ENCODE measurements at regions not wholly inside any gene's neighbourhood (a gene's known extent, or its start where the extent isn't known, plus 50 kb on each side); places are given as distances from the start of the nearest gene placed in this dataset.

DNA sequence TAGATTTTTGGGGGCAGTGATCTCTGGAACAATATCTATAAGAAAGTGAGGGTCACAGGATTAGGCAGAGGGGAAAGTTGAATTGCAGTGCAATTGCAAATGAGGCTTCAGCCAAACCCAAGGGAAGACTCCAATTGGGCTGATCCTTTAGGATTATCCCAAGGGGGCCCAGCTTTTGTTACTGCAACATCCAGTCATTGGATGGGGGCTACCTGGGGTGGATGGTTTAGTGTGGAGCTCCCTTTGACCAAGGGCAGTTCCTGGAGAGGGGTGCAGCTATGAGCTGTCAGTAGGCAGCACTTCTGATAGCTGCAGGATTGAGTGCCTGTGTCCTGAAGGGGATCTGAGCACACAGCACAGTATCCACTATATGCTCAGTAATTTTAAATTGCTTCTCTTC, 355.2 kb upstream of the AZI2 start:
- TF ChIP-seq, protein P1, sequence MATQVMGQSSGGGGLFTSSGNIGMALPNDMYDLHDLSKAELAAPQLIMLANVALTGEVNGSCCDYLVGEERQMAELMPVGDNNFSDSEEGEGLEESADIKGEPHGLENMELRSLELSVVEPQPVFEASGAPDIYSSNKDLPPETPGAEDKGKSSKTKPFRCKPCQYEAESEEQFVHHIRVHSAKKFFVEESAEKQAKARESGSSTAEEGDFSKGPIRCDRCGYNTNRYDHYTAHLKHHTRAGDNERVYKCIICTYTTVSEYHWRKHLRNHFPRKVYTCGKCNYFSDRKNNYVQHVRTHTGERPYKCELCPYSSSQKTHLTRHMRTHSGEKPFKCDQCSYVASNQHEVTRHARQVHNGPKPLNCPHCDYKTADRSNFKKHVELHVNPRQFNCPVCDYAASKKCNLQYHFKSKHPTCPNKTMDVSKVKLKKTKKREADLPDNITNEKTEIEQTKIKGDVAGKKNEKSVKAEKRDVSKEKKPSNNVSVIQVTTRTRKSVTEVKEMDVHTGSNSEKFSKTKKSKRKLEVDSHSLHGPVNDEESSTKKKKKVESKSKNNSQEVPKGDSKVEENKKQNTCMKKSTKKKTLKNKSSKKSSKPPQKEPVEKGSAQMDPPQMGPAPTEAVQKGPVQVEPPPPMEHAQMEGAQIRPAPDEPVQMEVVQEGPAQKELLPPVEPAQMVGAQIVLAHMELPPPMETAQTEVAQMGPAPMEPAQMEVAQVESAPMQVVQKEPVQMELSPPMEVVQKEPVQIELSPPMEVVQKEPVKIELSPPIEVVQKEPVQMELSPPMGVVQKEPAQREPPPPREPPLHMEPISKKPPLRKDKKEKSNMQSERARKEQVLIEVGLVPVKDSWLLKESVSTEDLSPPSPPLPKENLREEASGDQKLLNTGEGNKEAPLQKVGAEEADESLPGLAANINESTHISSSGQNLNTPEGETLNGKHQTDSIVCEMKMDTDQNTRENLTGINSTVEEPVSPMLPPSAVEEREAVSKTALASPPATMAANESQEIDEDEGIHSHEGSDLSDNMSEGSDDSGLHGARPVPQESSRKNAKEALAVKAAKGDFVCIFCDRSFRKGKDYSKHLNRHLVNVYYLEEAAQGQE (IDR thresholded peaks at IDR 0.05; ENCODE audit: low read depth) = no peak
- TF ChIP-seq SRF (IDR thresholded peaks at IDR 0.05; ENCODE audit: low read depth) (no peak), SIN3A (IDR thresholded peaks at IDR 0.05; ENCODE audit: low read depth) (no peak), POLR2A (IDR thresholded peaks at IDR 0.05; ENCODE audit: borderline replicate concordance, extremely low read depth, insufficient read depth, insufficient read length) (no peak)
- RAD21 ChIA-PET (ENCODE audit: low non-redundant PET in 1 of 2, low total read pairs in 2 of 2, uncharacterized antibody in 2 of 2, unreplicated experiment in 2 of 2) = no interaction called here
- CTCF ChIA-PET = interaction anchor here (1.6 kb wide), 1 partner anchor 36 kb away, joined by 4 read pairs; no protein-coding TSS in a partner anchor
- no TSS peak for BruUV-seq (replicated peaks)
- H3K9ac ChIP-seq (ENCODE audit: low read length) = no peak overlapping the region
- H3K4me1 ChIP-seq (ENCODE audit: control insufficient read depth in 1 of 2, insufficient read depth in 2 of 2, low read length in 2 of 2) = no peaks in the 10 kb centered on the region
- no peaks in the 10 kb centered on the region for H3K9me2 ChIP-seq (ENCODE audit: insufficient read depth)
- H3K27ac ChIP-seq (ENCODE audit: low read depth, low read length) = no peak overlapping the region
- DNase-seq (ENCODE audit: low read depth, low spot score) = no peak
- POLR2A ChIA-PET = no interaction called here
- H3K27me3 ChIP-seq (ENCODE audit: insufficient read depth, low read length) = no peaks in the 10 kb centered on the region
- H3K4me3 ChIP-seq (replicated peaks in 1 of 2; ENCODE audit: low read depth in 1 of 2, low read length in 2 of 2) = no peak overlapping the region
- no peak overlapping the region for H3K4me2 ChIP-seq (ENCODE audit: low read length)
- H3K36me3 ChIP-seq (ENCODE audit: control insufficient read depth in 1 of 2, insufficient read depth in 2 of 2, low read length in 2 of 2) = no peaks in the 10 kb centered on the region
- ATAC-seq = no peak
- no peaks in the 10 kb centered on the region for H3K9me3 ChIP-seq (ENCODE audit: control insufficient read depth in 1 of 2, insufficient read depth in 1 of 2, low read depth in 1 of 2, low read length in 2 of 2)
- H3K79me2 ChIP-seq (ENCODE audit: insufficient read depth, low read length) = no peaks in the 10 kb centered on the region
- H4K20me1 ChIP-seq (ENCODE audit: insufficient read depth) = no peaks in the 10 kb centered on the region
- no peak overlapping the region for H2AFZ ChIP-seq (ENCODE audit: low read depth, low read length, poor library complexity, severe bottlenecking)
- intact Hi-C loops (cut with micrococcal nuclease) = no loop called here

DNA sequence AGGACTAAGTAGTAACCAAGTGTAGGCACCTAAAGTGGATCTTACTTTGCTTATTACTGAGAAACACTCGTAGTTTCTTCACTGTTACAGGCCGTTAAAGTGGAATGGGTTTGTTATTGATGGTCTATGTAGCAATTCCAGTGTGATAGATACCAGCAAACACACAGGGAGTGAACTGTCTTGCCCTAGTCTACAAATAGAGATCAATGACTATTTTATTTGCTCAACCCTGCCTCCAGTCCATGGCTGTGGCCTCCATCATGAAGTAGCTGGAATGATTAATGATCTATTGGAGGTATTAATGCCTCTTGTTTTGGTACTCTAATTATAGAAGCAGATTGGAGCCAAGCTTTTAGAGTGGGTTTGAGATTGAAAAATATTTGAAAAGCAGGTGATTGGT, 362.7 kb upstream of the AZI2 start:
- intact Hi-C loops (cut with micrococcal nuclease) = no loop called here
- Histone ChIP-seq H3K79me2 (ENCODE audit: insufficient read depth, low read length) (no peaks in the 10 kb centered on the region), H3K4me1 (ENCODE audit: control insufficient read depth in 1 of 2, insufficient read depth in 2 of 2, low read length in 2 of 2) (no peaks in the 10 kb centered on the region), H3K9me2 (ENCODE audit: insufficient read depth) (no peaks in the 10 kb centered on the region), H3K36me3 (ENCODE audit: control insufficient read depth in 1 of 2, insufficient read depth in 2 of 2, low read length in 2 of 2) (no peaks in the 10 kb centered on the region), H3K27me3 (ENCODE audit: insufficient read depth, low read length) (no peaks in the 10 kb centered on the region; the same call in 1 of the 2 replicates), H2AFZ (ENCODE audit: low read depth, low read length, poor library complexity, severe bottlenecking) (no peak overlapping the region), H3K4me2 (ENCODE audit: low read length) (no peak overlapping the region), H3K9ac (ENCODE audit: low read length) (no peak overlapping the region), H3K4me3 (replicated peaks in 1 of 2; ENCODE audit: low read depth in 1 of 2, low read length in 2 of 2) (no peak overlapping the region), H3K9me3 (ENCODE audit: control insufficient read depth in 1 of 2, insufficient read depth in 1 of 2, low read depth in 1 of 2, low read length in 2 of 2) (no peaks in the 10 kb centered on the region), H3K27ac (ENCODE audit: low read depth, low read length) (no peak overlapping the region), H4K20me1 (ENCODE audit: insufficient read depth) (no peaks in the 10 kb centered on the region)
- CTCF ChIA-PET = interaction anchor here (1.5 kb wide), 1 partner anchor 44 kb away, joined by 4 read pairs; no protein-coding TSS in a partner anchor
- TF ChIP-seq YY1 (IDR thresholded peaks at IDR 0.05; ENCODE audit: extremely low read depth, insufficient replicate concordance, low read depth, low read length) = no peak
- no peak for TF ChIP-seq CBX3 (IDR thresholded peaks at IDR 0.05; ENCODE audit: low read depth)
- no peak for TF ChIP-seq EGR1 (IDR thresholded peaks at IDR 0.05; ENCODE audit: low read depth)
- TF ChIP-seq POLR2A (IDR thresholded peaks at IDR 0.05; ENCODE audit: borderline replicate concordance, extremely low read depth, insufficient read depth, insufficient read length) = no peak
- RAD21 ChIA-PET (ENCODE audit: low non-redundant PET in 1 of 2, low total read pairs in 2 of 2, uncharacterized antibody in 2 of 2, unreplicated experiment in 2 of 2) = no interaction called here
- DNase-seq (ENCODE audit: low read depth, low spot score) (no peak), ATAC-seq (no peak)
- POLR2A ChIA-PET = no interaction called here
- BruUV-seq (replicated peaks) = no TSS peak

Measured in HCT116 (cell line).